ENCODE measurements at regions not wholly inside any gene's neighbourhood (a gene's known extent, or its start where the extent isn't known, plus 50 kb on each side); places are given as distances from the start of the nearest gene placed in this dataset.

GRCh38 chr5:167771571-167771970, 519.9 kb upstream of the WWC1 start:
- Histone ChIP-seq H3K27ac (ENCODE audit: low read depth, low read length) (no peak overlapping the region), H2AFZ (ENCODE audit: low read depth, low read length, severe bottlenecking) (no peak overlapping the region), H3K4me3 (ENCODE audit: insufficient read depth, low read length, poor library complexity, severe bottlenecking) (no peak overlapping the region), H3K9ac (ENCODE audit: low read length) (no peak overlapping the region), H3K79me2 (ENCODE audit: insufficient read depth, low read length) (no peaks in the 10 kb centered on the region), H3K4me2 (ENCODE audit: low read depth, low read length, poor library complexity, severe bottlenecking) (no peak overlapping the region), H3F3A (ENCODE audit: insufficient read depth) (no peaks in the 10 kb centered on the region), H4K20me1 (ENCODE audit: low read depth, low read length) (no peaks in the 10 kb centered on the region), H3K9me2 (replicated peaks; ENCODE audit: insufficient read depth, low read length) (no peaks in the 10 kb centered on the region), H3K27me3 (ENCODE audit: low read length) (no peaks in the 10 kb centered on the region), H3K9me3 (ENCODE audit: insufficient read depth, low read length) (no peaks in the 10 kb centered on the region), H3K36me3 (ENCODE audit: low read length) (no peaks in the 10 kb centered on the region)
- TF ChIP-seq EZH2phosphoT487 (conservative IDR thresholded peaks at IDR 0.05; ENCODE audit: low read length) (no peak), CTCF (IDR thresholded peaks at IDR 0.05; ENCODE audit: insufficient read depth, low read length, poor library complexity, severe bottlenecking) (no peak)

- no peak overlapping the region for H3K9ac ChIP-seq (ENCODE audit: low read length)
- H3K36me3 ChIP-seq (ENCODE audit: low read length) = no peaks in the 10 kb centered on the region
- H3F3A ChIP-seq (ENCODE audit: insufficient read depth) = no peaks in the 10 kb centered on the region
- no peak overlapping the region for H2AFZ ChIP-seq (ENCODE audit: low read depth, low read length, severe bottlenecking)
- no peak overlapping the region for H3K27ac ChIP-seq (ENCODE audit: low read depth, low read length)
- H3K4me2 ChIP-seq (ENCODE audit: low read depth, low read length, poor library complexity, severe bottlenecking) = no peak overlapping the region
- no peak overlapping the region for H3K4me3 ChIP-seq (ENCODE audit: insufficient read depth, low read length, poor library complexity, severe bottlenecking)
- H3K27me3 ChIP-seq (ENCODE audit: low read length) = no peaks in the 10 kb centered on the region
- no peaks in the 10 kb centered on the region for H4K20me1 ChIP-seq (ENCODE audit: low read depth, low read length)
- no peak for TF ChIP-seq EZH2phosphoT487 (conservative IDR thresholded peaks at IDR 0.05; ENCODE audit: low read length)
- TF ChIP-seq CTCF (IDR thresholded peaks at IDR 0.05; ENCODE audit: insufficient read depth, low read length, poor library complexity, severe bottlenecking) = no peak
- H3K9me3 ChIP-seq (ENCODE audit: insufficient read depth, low read length) = no peaks in the 10 kb centered on the region
- H3K79me2 ChIP-seq (ENCODE audit: insufficient read depth, low read length) = no peaks in the 10 kb centered on the region
- no peaks in the 10 kb centered on the region for H3K9me2 ChIP-seq (replicated peaks; ENCODE audit: insufficient read depth, low read length)
Observed at GRCh38 chr5:167773668-167774301, 517.7 kb upstream of the WWC1 start.

- Histone ChIP-seq H3K4me3 (ENCODE audit: insufficient read depth, low read length, poor library complexity, severe bottlenecking) (no peak overlapping the region), H3K9ac (ENCODE audit: low read length) (no peak overlapping the region), H3K9me2 (replicated peaks; ENCODE audit: insufficient read depth, low read length) (no peaks in the 10 kb centered on the region), H4K20me1 (ENCODE audit: low read depth, low read length) (no peaks in the 10 kb centered on the region), H3F3A (ENCODE audit: insufficient read depth) (no peaks in the 10 kb centered on the region), H3K79me2 (ENCODE audit: insufficient read depth, low read length) (no peaks in the 10 kb centered on the region), H3K27ac (ENCODE audit: low read depth, low read length) (no peak overlapping the region), H3K36me3 (ENCODE audit: low read length) (no peaks in the 10 kb centered on the region), H2AFZ (ENCODE audit: low read depth, low read length, severe bottlenecking) (no peak overlapping the region), H3K9me3 (ENCODE audit: insufficient read depth, low read length) (no peaks in the 10 kb centered on the region), H3K4me2 (ENCODE audit: low read depth, low read length, poor library complexity, severe bottlenecking) (no peak overlapping the region), H3K27me3 (ENCODE audit: low read length) (no peaks in the 10 kb centered on the region)
- TF ChIP-seq EZH2phosphoT487 (conservative IDR thresholded peaks at IDR 0.05; ENCODE audit: low read length) = no peak
- TF ChIP-seq CTCF (IDR thresholded peaks at IDR 0.05; ENCODE audit: insufficient read depth, low read length, poor library complexity, severe bottlenecking) = no peak
Observed at GRCh38 chr5:167777746-167778145, 513.7 kb upstream of the WWC1 start.

All from SU-DHL-6 (cell line).